DMS 273 (cell line): ENCODE measurements at regions not wholly inside any gene's neighbourhood (a gene's known extent, or its start where the extent isn't known, plus 50 kb on each side); places are given as distances from the start of the nearest gene placed in this dataset.
"Not testable (repeated sequence)": the region's sequence is repeated elsewhere in the genome, so short reads cannot be mapped to it uniquely, and the experiment has no call there.

ENCODE experiments used
- DNase-seq: peaks from one replicate; lab custom pipeline; 2025; ENCODE audit not compliant: unreplicated experiment; lab: John Stamatoyannopoulos, UW

- not testable (repeated sequence) for DNase-seq
These were observed 100.7 kb upstream of the KLHL1 start for GRCh38 chr13:70208968-70209367.

GRCh38 chr13:70206671-70207070, 98.4 kb upstream of the KLHL1 start:
- DNase-seq, result no peak

- DNase-seq, result peak; percentile 22
These were observed 95.5 kb upstream of the KLHL1 start for GRCh38 chr13:70203661-70204229.

DNA sequence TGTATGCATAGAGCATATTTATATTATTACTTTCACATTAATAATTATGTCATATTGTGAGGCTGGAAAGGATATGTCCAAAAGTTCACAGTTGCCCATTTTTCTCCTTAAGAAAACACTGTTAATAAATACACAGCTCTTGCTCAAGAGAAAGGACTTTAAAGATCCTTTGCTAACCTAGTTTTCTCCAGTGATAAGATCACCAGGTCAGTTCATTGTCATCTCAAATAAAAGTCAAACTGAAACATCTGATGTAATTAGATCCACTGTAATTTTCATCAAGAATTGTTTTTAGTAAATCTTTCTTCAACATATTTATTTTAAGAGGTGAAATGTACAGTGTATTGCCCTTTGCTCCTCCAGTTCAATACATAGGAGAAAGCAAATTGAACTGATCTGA, 82.8 kb upstream of the KLHL1 start:
- DNase-seq, result no peak

DNA sequence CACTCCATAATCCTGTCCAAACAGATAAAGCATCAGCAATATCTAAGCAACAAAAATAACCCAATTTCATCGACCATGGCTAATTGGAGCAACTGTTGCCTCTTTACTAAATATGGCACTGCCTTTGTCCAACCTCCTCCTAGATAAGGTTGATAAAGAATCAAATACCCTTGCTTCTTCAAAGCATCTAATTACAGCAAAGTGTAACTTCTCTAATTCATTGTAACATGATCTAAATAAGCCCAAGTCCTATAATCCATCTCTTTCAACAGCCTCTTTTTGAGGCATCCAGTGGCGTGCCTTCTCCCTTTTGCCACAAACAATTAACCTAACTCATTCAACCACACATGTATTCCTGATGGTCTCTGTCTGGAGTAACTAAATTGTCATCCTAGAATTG, 81.7 kb upstream of the KLHL1 start:
- DNase-seq, result no peak

- peak; percentile 26 for DNase-seq
These were observed 80.3 kb upstream of the KLHL1 start for GRCh38 chr13:70188567-70188966.

GRCh38 chr13:70183041-70183440, 74.8 kb upstream of the KLHL1 start:
- DNase-seq, result no peak
